GM10266 (cell line): ENCODE measurements at regions not wholly inside any gene's neighbourhood (a gene's known extent, or its start where the extent isn't known, plus 50 kb on each side); places are given as distances from the start of the nearest gene placed in this dataset.

ENCODE experiments used
- DNase-seq: peaks from one replicate; pipeline ENCODE4 v3.0.0; 2012; ENCODE audit errors: extremely low spot score
- TF ChIP-seq, protein P1 (sequence below): IDR thresholded peaks from 2 replicates; pipeline ENCODE4 v1.5.1; 2012; ENCODE audit warnings: mild to moderate bottlenecking, low read depth; ENCODE audit not compliant: control insufficient read depth, insufficient read depth; ENCODE audit errors: missing control alignments

DNA sequence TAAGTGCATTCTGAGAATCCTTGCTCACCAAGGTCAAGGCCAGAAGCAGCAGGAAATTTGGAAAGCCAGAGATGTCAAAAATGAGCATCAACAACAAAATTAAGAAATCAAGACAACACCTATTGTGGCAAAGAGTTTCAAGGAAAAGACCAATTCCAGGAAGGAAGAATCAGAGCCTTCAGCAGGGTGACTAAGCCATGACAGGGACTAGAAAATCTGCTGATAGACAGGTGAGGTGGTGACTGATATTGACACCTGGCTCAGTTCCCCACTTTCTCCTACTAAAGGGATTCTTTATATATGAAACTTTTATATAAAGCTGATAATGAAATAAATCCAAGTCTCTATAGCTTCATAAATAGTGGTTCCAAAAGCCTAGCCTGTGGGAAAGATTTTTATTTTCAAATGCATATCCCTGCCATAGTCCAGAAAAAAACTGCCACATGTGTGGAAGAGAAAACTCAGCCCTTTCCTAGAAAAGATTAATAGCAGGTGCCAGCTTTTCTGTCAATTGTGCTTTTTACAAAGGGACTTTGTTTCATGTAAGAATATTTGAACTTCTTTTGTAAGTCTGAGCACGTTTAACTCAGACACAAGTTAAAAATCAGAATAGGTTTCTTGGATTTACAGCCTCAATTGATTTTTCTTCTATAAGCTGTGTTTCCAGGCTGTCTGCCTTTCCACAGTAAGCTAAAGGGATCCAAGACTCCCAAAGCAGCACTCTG is 81.1 kb upstream of the GRAMD2B start:
- no peak for DNase-seq
- TF ChIP-seq, protein P1, sequence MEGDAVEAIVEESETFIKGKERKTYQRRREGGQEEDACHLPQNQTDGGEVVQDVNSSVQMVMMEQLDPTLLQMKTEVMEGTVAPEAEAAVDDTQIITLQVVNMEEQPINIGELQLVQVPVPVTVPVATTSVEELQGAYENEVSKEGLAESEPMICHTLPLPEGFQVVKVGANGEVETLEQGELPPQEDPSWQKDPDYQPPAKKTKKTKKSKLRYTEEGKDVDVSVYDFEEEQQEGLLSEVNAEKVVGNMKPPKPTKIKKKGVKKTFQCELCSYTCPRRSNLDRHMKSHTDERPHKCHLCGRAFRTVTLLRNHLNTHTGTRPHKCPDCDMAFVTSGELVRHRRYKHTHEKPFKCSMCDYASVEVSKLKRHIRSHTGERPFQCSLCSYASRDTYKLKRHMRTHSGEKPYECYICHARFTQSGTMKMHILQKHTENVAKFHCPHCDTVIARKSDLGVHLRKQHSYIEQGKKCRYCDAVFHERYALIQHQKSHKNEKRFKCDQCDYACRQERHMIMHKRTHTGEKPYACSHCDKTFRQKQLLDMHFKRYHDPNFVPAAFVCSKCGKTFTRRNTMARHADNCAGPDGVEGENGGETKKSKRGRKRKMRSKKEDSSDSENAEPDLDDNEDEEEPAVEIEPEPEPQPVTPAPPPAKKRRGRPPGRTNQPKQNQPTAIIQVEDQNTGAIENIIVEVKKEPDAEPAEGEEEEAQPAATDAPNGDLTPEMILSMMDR = no peak

DNA sequence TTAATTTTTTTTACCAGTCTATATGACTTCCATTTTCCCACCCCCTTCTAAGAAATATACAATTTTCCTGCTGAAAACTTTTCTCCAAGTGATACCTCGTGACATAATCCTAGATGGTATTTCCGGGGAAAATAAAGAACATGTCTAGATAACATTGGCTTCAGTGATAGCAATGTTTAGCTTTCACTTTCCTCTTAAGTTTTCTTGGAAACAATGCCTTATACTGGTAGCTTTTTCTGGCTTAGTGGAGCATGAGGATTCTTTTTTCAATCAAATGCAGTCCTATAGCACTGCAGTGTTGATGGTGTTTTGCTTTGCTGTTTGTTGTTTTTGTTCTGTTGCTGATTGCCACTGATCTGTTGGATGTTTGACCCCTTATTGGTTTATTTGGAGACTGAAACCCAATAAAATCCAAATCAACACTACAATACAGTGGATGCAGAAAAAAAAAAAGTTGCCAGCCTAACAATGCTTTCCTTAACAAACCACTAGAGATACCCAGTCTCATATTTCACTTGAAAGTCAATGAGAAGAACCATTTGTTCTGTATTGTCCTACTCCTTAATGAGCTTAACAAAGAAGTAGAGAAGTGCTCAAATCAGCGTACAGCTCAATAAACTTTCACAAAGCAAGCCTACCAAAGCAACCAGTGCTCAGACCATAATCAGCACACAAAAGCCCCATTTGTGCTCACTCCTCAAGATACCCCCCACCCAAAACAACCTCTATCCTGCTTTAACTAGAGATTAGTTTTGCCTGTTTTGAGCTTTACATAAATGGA is 74.2 kb upstream of the GRAMD2B start:
- TF ChIP-seq, protein P1 = no peak
- no peak for DNase-seq

DNA sequence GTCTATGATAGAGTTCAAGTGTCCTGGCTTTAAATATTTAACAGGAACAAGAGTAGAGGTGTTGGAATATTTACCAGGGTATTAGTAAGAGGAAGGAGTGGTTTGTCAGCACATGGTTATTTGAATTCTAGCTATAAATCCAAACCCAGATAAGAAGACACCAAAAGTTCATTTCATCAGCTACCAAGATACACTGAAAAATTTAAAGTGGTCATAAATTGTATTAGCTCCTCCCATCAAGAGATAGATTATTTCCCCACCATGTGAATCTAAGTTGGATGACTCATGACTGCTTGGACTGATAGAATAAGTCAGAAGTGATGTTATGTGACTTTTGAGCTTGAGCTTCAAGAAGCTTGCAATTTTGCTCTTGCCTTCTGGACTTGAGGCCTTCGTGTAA is 72.1 kb upstream of the GRAMD2B start:
- DNase-seq = no peak
- TF ChIP-seq, protein P1 = no peak

DNA sequence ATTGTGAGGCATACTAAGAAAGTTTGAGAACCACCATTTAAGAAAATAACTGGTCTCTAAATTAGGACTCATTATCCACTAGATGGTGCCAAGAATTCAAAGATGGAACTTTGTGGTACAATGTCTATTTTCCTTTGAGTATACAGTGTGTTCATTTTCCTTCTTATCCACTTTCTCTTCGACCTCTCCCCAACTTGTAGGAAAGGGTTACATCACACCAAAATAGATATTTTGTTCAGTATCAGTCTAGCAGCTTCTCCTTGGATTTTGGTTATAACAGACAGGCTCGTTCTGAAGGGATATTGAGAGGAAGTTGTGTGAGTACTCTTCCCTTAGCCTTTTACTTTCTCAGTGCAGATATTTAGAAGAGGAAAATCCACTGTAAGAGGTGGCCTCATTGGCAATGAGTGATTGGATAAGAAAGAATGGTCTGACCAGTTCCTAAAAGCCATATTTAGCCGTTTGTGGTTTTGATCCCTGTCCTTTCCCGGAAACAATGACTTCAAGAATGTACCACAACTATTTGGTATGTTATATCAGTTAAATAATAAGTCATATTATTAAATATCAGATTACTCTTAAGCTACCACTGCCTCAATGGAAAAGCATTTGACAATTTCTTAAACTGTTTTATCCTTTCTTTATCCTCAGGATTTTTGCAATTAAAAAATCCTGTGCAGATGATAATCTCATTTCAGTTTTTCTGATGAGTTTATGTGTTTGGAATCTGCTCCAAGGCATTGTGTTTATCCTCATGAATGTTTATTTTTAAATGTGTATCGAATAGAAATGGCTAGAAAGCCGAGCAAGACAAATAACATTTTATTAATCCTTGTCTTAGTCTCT is 69.0 kb upstream of the GRAMD2B start:
- peak; percentile 54 for DNase-seq
- TF ChIP-seq, protein P1 = peak; percentile 44

DNA sequence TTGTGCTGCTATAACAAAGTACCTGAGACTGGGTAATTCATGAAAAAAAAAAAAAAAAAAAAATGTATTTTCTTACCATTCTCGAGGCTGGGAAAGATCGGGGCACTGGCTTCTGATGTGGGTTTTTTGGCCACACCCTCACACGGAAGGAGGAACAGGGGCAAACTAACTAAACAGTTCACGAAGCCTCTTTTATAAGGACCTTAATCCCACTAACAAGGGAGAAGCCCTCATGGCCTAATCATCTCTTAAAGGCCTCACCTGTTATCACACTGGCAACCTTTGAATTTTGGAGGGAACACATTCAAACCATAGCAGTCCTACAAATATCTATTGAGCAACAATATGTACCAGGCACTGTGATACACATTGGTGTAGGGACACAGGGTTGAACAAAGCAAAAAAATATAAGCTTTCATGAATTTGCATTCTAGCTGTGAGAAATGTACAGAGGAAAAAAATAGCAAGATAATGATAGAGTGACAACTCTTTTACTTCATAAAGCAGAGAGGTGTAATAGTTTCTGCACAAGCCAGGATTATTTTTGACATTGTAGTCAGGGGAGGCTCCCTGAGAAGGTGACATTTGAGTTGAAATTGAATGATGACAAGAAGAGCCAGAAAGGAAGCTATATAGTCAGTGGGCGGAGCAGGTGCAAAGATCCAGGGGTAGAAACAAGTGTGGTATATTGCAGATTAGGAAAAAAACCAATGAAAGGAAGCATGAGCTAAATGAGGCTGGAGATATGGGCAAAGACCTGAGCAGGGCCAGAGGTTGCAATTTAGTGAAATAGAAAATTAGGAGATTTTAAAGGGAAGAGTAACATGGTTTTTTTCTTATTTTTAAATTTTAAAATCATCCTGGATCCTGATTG is 68.1 kb upstream of the GRAMD2B start:
- TF ChIP-seq, protein P1 = no peak
- no peak for DNase-seq

DNA sequence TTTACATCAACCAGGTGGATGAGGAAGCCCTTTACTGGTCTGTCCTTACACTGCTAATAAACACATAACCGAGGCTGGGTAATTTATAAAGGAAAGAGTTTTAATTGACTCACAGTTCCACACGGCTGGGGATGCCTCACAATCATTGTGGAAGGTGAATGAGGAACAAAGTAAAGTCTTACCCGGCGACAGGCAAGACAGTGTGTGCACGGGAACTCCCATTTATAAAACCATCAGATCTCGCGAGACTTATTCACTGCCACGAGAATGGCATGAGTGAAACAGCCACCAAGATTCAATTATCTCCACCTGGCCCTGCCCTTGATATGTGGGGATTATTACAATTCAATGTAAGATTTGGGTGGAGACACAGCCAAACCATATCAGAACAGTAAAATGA is 67.3 kb upstream of the GRAMD2B start:
- DNase-seq = peak; percentile 19
- TF ChIP-seq, protein P1 = no peak
